Neural cell (in vitro differentiated cells): ENCODE measurements at regions not wholly inside any gene's neighbourhood (a gene's known extent, or its start where the extent isn't known, plus 50 kb on each side); places are given as distances from the start of the nearest gene placed in this dataset.

Experiments
- H2AFZ ChIP-seq: fragments of 200-600, 300-800 bp; sonication (generic), shearing (Covaris generic); 2 replicates; pipeline ENCODE4 v1.6.0; 2014; ENCODE audit warnings: low read depth, mild to moderate bottlenecking, antibody characterized with exemption, low read length, moderate library complexity
- H3F3A ChIP-seq: fragments of 200-600 bp; shearing (Covaris generic); 2 replicates; pipeline ENCODE4 v1.6.1; 2016; ENCODE audit warnings: mild to moderate bottlenecking, moderate library complexity, mixed read lengths, antibody characterized with exemption, low read length; ENCODE audit not compliant: insufficient read depth, poor library complexity, severe bottlenecking
- H3K27ac ChIP-seq: fragments of 200-600, 300-800 bp; sonication (generic), shearing (Covaris generic); 2 replicates; pipeline ENCODE4 v1.5.1; 2014; ENCODE audit warnings: mild to moderate bottlenecking, low read length, moderate library complexity
- H3K27me3 ChIP-seq: fragments of 300-800, 200-600 bp; sonication (generic), shearing (Covaris generic); 2 replicates; pipeline ENCODE4 v1.6.0; 2014; ENCODE audit warnings: mild to moderate bottlenecking, low read depth, low read length, moderate library complexity; ENCODE audit not compliant: insufficient read depth
- H3K36me3 ChIP-seq: fragments of 300-800, 200-600 bp; sonication (generic), shearing (Covaris generic); 2 replicates; pipeline ENCODE4 v1.5.1; 2014; ENCODE audit warnings: mild to moderate bottlenecking, antibody characterized with exemption, low read length, moderate library complexity; ENCODE audit not compliant: insufficient read depth
- H3K4me2 ChIP-seq: fragments of 300-800, 200-600 bp; sonication (generic), shearing (Covaris generic); 2 replicates; pipeline ENCODE4 v1.6.0; 2014; ENCODE audit warnings: mild to moderate bottlenecking, low read length
- H3K4me3 ChIP-seq: fragments of 300-800, 200-600 bp; sonication (generic), shearing (Covaris generic); 2 replicates; pipeline ENCODE4 v1.5.1; 2014; ENCODE audit warnings: mild to moderate bottlenecking, low read length, moderate library complexity
- H3K79me2 ChIP-seq: fragments of 200-600 bp; shearing (Covaris generic); replicated peaks from 2 replicates; pipeline ENCODE4 v1.6.0; 2014; ENCODE audit warnings: mild to moderate bottlenecking, low read length, moderate library complexity; ENCODE audit not compliant: insufficient read depth
- H3K9ac ChIP-seq: fragments of 300-800, 200-600 bp; sonication (generic), shearing (Covaris generic); 2 replicates; pipeline ENCODE4 v1.6.1; 2016; ENCODE audit warnings: mild to moderate bottlenecking, low read length, mixed read lengths
- H3K9me2 ChIP-seq: fragments of 200-600 bp; shearing (Covaris generic); 2 replicates; pipeline ENCODE4 v1.6.1; 2016; ENCODE audit warnings: mild to moderate bottlenecking, low read length, mixed read lengths; ENCODE audit not compliant: insufficient read depth
- H3K9me3 ChIP-seq: fragments of 200-600, 300-800 bp; sonication (generic), shearing (Covaris generic); 2 replicates; pipeline ENCODE4 v1.6.1; 2016; ENCODE audit warnings: mild to moderate bottlenecking, mixed run types, low read length, moderate library complexity, mixed read lengths
- H4K20me1 ChIP-seq: fragments of 200-600 bp; shearing (Covaris generic); 2 replicates; pipeline ENCODE4 v1.6.1; 2016; ENCODE audit warnings: mild to moderate bottlenecking, mixed run types; ENCODE audit not compliant: insufficient read depth
- EP300 ChIP-seq: fragments of 450-650 bp; conservative IDR thresholded peaks from 2 replicates; pipeline ENCODE4 v1.6.1; 2014; ENCODE audit warnings: antibody characterized with exemption, mild to moderate bottlenecking, moderate library complexity; ENCODE audit not compliant: poor library complexity, severe bottlenecking
- EZH2 ChIP-seq: fragments of 200-600, 300-800 bp; shearing (Covaris generic), sonication (generic); IDR thresholded peaks from 2 replicates; pipeline ENCODE4 v1.6.1; 2014; ENCODE audit warnings: antibody characterized with exemption, low read length, borderline replicate concordance, mild to moderate bottlenecking; ENCODE audit not compliant: insufficient read depth, poor library complexity, severe bottlenecking
- MXI1 ChIP-seq: fragments of 450-650 bp; conservative IDR thresholded peaks from 2 replicates; pipeline ENCODE4 v1.6.1; 2014; ENCODE audit warnings: antibody characterized with exemption, mild to moderate bottlenecking; ENCODE audit not compliant: poor library complexity, severe bottlenecking
- POLR2AphosphoS5 ChIP-seq: IDR thresholded peaks from 2 replicates; pipeline ENCODE4 v1.6.1; 2012
- RAD21 ChIP-seq: fragments of 450-650 bp; conservative IDR thresholded peaks from 2 replicates; pipeline ENCODE4 v1.6.1; 2014; ENCODE audit warnings: antibody characterized with exemption, mild to moderate bottlenecking, moderate library complexity
- SMC3 ChIP-seq: fragments of 450-650 bp; conservative IDR thresholded peaks from 2 replicates; pipeline ENCODE4 v1.6.1; 2014; ENCODE audit warnings: antibody characterized with exemption, mild to moderate bottlenecking, moderate library complexity; ENCODE audit not compliant: poor library complexity
- TAF1 ChIP-seq: IDR thresholded peaks from 2 replicates; pipeline ENCODE4 v1.6.1; 2012; ENCODE audit warnings: low read depth
- TF ChIP-seq, protein P1 (sequence below): fragments of 450-650 bp; IDR thresholded peaks from 2 replicates; pipeline ENCODE4 v1.5.1; 2014; ENCODE audit warnings: antibody characterized with exemption, mild to moderate bottlenecking, moderate library complexity; ENCODE audit not compliant: poor library complexity, severe bottlenecking
- TF ChIP-seq, protein P2 (sequence below): IDR thresholded peaks from 2 replicates; pipeline ENCODE4 v1.6.1; 2012; ENCODE audit warnings: borderline replicate concordance

DNA sequence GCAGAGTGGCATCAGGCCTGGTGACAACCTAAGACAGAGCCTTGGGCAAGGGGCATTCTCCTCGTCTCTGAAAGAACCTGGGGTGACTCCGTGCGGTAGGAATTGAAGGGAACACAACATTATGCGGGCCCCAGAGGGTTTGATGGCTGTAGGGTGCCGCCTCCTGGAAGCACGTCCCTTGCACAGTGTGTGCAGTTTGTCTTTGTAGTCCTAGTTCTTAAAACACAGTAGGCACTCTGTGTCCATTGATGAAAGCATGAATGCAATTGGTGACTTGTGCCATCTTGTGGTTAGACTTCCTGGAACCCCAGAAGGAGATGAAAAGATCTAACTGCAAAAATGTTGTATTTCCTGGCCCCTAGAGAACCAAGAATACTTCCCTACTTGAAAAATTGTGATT lies 279.8 kb downstream of the UTP18 start:
- Histone ChIP-seq H4K20me1 (no peaks in the 10 kb centered on the region), H3K9me2 (no peaks in the 10 kb centered on the region), H3K4me3 (no peak overlapping the region), H3K9ac (no peak overlapping the region), H3K4me2 (no peak overlapping the region), H3F3A (no peaks in the 10 kb centered on the region), H3K79me2 (no peaks in the 10 kb centered on the region), H3K9me3 (no peaks in the 10 kb centered on the region), H3K36me3 (no peaks in the 10 kb centered on the region), H3K27ac (no peak overlapping the region), H2AFZ (no peak overlapping the region), H3K27me3 (no peaks in the 10 kb centered on the region)
- TF ChIP-seq TAF1 (no peak), EZH2 (no peak), MXI1 (no peak), RAD21 (no peak), SMC3 (no peak), EP300 (no peak), POLR2AphosphoS5 (no peak)
- TF ChIP-seq, protein P1, sequence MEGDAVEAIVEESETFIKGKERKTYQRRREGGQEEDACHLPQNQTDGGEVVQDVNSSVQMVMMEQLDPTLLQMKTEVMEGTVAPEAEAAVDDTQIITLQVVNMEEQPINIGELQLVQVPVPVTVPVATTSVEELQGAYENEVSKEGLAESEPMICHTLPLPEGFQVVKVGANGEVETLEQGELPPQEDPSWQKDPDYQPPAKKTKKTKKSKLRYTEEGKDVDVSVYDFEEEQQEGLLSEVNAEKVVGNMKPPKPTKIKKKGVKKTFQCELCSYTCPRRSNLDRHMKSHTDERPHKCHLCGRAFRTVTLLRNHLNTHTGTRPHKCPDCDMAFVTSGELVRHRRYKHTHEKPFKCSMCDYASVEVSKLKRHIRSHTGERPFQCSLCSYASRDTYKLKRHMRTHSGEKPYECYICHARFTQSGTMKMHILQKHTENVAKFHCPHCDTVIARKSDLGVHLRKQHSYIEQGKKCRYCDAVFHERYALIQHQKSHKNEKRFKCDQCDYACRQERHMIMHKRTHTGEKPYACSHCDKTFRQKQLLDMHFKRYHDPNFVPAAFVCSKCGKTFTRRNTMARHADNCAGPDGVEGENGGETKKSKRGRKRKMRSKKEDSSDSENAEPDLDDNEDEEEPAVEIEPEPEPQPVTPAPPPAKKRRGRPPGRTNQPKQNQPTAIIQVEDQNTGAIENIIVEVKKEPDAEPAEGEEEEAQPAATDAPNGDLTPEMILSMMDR, result no peak
- TF ChIP-seq, protein P2, sequence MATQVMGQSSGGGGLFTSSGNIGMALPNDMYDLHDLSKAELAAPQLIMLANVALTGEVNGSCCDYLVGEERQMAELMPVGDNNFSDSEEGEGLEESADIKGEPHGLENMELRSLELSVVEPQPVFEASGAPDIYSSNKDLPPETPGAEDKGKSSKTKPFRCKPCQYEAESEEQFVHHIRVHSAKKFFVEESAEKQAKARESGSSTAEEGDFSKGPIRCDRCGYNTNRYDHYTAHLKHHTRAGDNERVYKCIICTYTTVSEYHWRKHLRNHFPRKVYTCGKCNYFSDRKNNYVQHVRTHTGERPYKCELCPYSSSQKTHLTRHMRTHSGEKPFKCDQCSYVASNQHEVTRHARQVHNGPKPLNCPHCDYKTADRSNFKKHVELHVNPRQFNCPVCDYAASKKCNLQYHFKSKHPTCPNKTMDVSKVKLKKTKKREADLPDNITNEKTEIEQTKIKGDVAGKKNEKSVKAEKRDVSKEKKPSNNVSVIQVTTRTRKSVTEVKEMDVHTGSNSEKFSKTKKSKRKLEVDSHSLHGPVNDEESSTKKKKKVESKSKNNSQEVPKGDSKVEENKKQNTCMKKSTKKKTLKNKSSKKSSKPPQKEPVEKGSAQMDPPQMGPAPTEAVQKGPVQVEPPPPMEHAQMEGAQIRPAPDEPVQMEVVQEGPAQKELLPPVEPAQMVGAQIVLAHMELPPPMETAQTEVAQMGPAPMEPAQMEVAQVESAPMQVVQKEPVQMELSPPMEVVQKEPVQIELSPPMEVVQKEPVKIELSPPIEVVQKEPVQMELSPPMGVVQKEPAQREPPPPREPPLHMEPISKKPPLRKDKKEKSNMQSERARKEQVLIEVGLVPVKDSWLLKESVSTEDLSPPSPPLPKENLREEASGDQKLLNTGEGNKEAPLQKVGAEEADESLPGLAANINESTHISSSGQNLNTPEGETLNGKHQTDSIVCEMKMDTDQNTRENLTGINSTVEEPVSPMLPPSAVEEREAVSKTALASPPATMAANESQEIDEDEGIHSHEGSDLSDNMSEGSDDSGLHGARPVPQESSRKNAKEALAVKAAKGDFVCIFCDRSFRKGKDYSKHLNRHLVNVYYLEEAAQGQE, result no peak

DNA sequence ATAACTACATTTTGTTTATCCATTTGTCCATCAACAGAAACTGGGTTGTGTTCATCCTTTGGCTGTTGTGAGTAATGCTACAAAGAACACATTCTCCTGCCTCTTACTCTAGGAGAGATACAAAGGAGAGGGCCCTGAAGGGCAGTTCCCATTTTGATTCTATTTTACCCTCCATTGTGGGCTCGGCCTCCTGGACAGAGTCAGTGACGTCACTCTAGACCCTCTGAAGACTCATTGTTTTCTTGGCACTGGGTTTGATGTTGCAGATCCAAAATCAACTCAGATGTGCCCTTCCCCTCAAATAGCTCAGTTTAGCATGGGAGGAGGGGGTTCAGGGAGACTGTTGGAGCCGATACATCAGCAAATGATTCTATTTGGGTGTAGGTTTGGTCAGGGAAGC lies 280.9 kb downstream of the UTP18 start:
- H3K79me2 ChIP-seq, result no peaks in the 10 kb centered on the region
- H3K4me2 ChIP-seq, result no peak overlapping the region
- H3K27me3 ChIP-seq, result no peaks in the 10 kb centered on the region
- H3K27ac ChIP-seq, result no peak overlapping the region
- H3K9ac ChIP-seq, result no peak overlapping the region
- H3K9me2 ChIP-seq, result no peaks in the 10 kb centered on the region
- no peaks in the 10 kb centered on the region for H4K20me1 ChIP-seq
- H2AFZ ChIP-seq, result no peak overlapping the region
- H3F3A ChIP-seq, result no peaks in the 10 kb centered on the region
- H3K36me3 ChIP-seq, result no peaks in the 10 kb centered on the region
- no peaks in the 10 kb centered on the region for H3K9me3 ChIP-seq
- no peak overlapping the region for H3K4me3 ChIP-seq
- TF ChIP-seq SMC3 (no peak), MXI1 (no peak), TAF1 (no peak), EP300 (no peak), RAD21 (no peak), POLR2AphosphoS5 (no peak), EZH2 (no peak)
- TF ChIP-seq, protein P1, result no peak
- TF ChIP-seq, protein P2, result no peak
